ENCODE measurements at regions not wholly inside any gene's neighbourhood (a gene's known extent, or its start where the extent isn't known, plus 50 kb on each side); places are given as distances from the start of the nearest gene placed in this dataset.

DNA sequence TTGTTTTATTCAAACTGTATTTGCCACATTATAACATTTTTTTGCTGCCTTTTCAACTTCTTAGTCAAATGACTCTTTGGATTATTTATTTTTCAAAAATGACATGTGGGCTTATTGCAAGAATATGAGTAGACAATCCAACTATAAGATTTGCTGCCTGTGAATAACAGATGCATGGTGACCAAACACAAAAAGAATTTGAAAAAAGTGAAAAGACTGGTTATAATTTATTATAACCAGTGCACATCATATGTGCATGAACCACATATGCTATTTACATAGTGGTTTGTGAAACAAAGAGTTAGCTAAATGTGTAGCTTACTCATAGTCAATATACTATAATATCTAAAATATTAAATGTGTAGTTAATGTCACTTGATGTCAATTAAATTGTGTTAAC is 2086.8 kb downstream of the ARAP2 start (continued):
- TF ChIP-seq HDAC6 (IDR thresholded peaks at IDR 0.05; ENCODE audit: low read depth, low read length) = no peak
- no peak for TF ChIP-seq CEBPB (IDR thresholded peaks at IDR 0.05; ENCODE audit: low read depth, low read length)
- no peak for TF ChIP-seq CHD2 (IDR thresholded peaks at IDR 0.05; ENCODE audit: low read length)
- no peak for TF ChIP-seq SP1 (IDR thresholded peaks at IDR 0.05; ENCODE audit: low read depth, low read length)
- TF ChIP-seq, protein P1, sequence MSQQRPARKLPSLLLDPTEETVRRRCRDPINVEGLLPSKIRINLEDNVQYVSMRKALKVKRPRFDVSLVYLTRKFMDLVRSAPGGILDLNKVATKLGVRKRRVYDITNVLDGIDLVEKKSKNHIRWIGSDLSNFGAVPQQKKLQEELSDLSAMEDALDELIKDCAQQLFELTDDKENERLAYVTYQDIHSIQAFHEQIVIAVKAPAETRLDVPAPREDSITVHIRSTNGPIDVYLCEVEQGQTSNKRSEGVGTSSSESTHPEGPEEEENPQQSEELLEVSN (IDR thresholded peaks at IDR 0.05) = no peak
